ENCODE measurements at regions not wholly inside any gene's neighbourhood (a gene's known extent, or its start where the extent isn't known, plus 50 kb on each side); places are given as distances from the start of the nearest gene placed in this dataset.

DNA sequence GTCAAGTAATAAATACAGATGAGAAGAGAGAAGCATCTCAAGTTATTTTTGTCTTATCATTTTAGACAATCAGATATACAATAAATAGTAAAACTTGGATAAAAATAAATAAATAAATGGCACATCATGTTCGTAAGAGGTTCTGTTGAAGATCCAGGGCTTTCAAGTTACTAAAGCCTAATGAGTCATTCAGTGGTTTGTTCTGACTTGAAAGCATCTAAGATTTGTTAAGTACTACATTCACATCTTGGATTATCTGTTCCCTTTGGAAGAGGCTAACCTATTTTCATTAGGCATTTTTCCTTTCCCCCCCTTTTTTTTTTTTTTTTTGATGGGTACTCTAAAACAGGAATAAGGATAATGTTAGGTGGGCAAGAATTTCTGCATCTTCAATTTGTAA is 429.3 kb downstream of the PCDH20 start:
- H2AFZ ChIP-seq (ENCODE audit: insufficient read depth, low read depth, low read length, poor library complexity, severe bottlenecking): no peak overlapping the region
- H3K4me1 ChIP-seq (ENCODE audit: control insufficient read depth in 1 of 2, insufficient read depth in 2 of 2, low read length in 2 of 2): no peaks in the 10 kb centered on the region
- Mint-ChIP-seq H3K9me3 (peaks cover 0 to 3% (median 2%) of the 10 kb centered on the region in 7 donors), H3K27ac (no peak overlapping the region), H3K36me3 (no peaks in the 10 kb centered on the region), H3K27me3 (ENCODE audit: low read depth in 3 of 3) (no peaks in the 10 kb centered on the region), H3K4me1 (no peaks in the 10 kb centered on the region), H3K4me3 (no peak overlapping the region)
- intact Hi-C loops (cut with micrococcal nuclease): no loop called here
- H3K79me2 ChIP-seq (ENCODE audit: insufficient read depth, low read length): no peaks in the 10 kb centered on the region
- H3K36me3 ChIP-seq (replicated peaks in 1 of 2; ENCODE audit: control insufficient read depth in 1 of 2, insufficient read depth in 2 of 2, low read length in 2 of 2): no peaks in the 10 kb centered on the region
- no peaks in the 10 kb centered on the region for H4K20me1 ChIP-seq (ENCODE audit: insufficient read depth, low read length)
- no peaks in the 10 kb centered on the region for H3K27me3 ChIP-seq (ENCODE audit: control insufficient read depth in 2 of 2, insufficient read depth in 2 of 2, low read length in 2 of 2)
- no CpG with 5 or more reads among the region's 1 CpG for WGBS (ENCODE audit: insufficient coverage)
- no peak for TF ChIP-seq CTCF (IDR thresholded peaks at IDR 0.05)
- H3K4me3 ChIP-seq (replicated peaks in 1 of 3; ENCODE audit: low read depth in 2 of 3, low read length in 3 of 3): no peak overlapping the region
- H3K4me2 ChIP-seq (replicated peaks; ENCODE audit: extremely low read depth, low read length, poor library complexity, severe bottlenecking): no peak overlapping the region
- H3K9me3 ChIP-seq (replicated peaks in 1 of 2; ENCODE audit: control insufficient read depth in 1 of 2, insufficient read depth in 1 of 2, low read length in 2 of 2): peaks cover 6 to 7% of the 10 kb centered on the region in 2 donors
- H3K27ac ChIP-seq (ENCODE audit: low read depth in 1 of 2, low read length in 2 of 2): no peak overlapping the region
- no peak for DNase-seq
- no peak overlapping the region for H3K9ac ChIP-seq (ENCODE audit: insufficient read depth, low read length, poor library complexity, severe bottlenecking)

GRCh38 chr13:60981407-60981806 is 434.2 kb downstream of the PCDH20 start:
- Mint-ChIP-seq H3K36me3 (no peaks in the 10 kb centered on the region), H3K27ac (no peak overlapping the region), H3K27me3 (ENCODE audit: low read depth in 3 of 3) (no peaks in the 10 kb centered on the region), H3K9me3 (peaks cover 0 to 8% (median 3%) of the 10 kb centered on the region in 7 donors), H3K4me3 (no peak overlapping the region), H3K4me1 (no peaks in the 10 kb centered on the region)
- Histone ChIP-seq H2AFZ (ENCODE audit: insufficient read depth, low read depth, low read length, poor library complexity, severe bottlenecking) (no peak overlapping the region), H3K36me3 (replicated peaks in 1 of 2; ENCODE audit: control insufficient read depth in 1 of 2, insufficient read depth in 2 of 2, low read length in 2 of 2) (no peaks in the 10 kb centered on the region), H3K9ac (ENCODE audit: insufficient read depth, low read length, poor library complexity, severe bottlenecking) (no peak overlapping the region), H4K20me1 (ENCODE audit: insufficient read depth, low read length) (no peaks in the 10 kb centered on the region), H3K27ac (ENCODE audit: low read depth in 1 of 2, low read length in 2 of 2) (no peak overlapping the region), H3K4me3 (replicated peaks in 1 of 3; ENCODE audit: low read depth in 2 of 3, low read length in 3 of 3) (no peak overlapping the region), H3K4me1 (ENCODE audit: control insufficient read depth in 1 of 2, insufficient read depth in 2 of 2, low read length in 2 of 2) (no peaks in the 10 kb centered on the region), H3K9me3 (replicated peaks in 1 of 2; ENCODE audit: control insufficient read depth in 1 of 2, insufficient read depth in 1 of 2, low read length in 2 of 2) (peaks cover 8 to 18% of the 10 kb centered on the region in 2 donors), H3K27me3 (ENCODE audit: control insufficient read depth in 2 of 2, insufficient read depth in 2 of 2, low read length in 2 of 2) (no peaks in the 10 kb centered on the region), H3K4me2 (replicated peaks; ENCODE audit: extremely low read depth, low read length, poor library complexity, severe bottlenecking) (no peak overlapping the region), H3K79me2 (ENCODE audit: insufficient read depth, low read length) (no peaks in the 10 kb centered on the region)
- no peak for DNase-seq
- no peak for TF ChIP-seq CTCF (IDR thresholded peaks at IDR 0.05)
- intact Hi-C loops (cut with micrococcal nuclease): no loop called here
- 100% methylated on average over 1 of the region's 3 CpGs for WGBS (ENCODE audit: insufficient coverage)

All from CD14-positive monocyte (primary cell).